ENCODE measurements at regions not wholly inside any gene's neighbourhood (a gene's known extent, or its start where the extent isn't known, plus 50 kb on each side); places are given as distances from the start of the nearest gene placed in this dataset.

DNA sequence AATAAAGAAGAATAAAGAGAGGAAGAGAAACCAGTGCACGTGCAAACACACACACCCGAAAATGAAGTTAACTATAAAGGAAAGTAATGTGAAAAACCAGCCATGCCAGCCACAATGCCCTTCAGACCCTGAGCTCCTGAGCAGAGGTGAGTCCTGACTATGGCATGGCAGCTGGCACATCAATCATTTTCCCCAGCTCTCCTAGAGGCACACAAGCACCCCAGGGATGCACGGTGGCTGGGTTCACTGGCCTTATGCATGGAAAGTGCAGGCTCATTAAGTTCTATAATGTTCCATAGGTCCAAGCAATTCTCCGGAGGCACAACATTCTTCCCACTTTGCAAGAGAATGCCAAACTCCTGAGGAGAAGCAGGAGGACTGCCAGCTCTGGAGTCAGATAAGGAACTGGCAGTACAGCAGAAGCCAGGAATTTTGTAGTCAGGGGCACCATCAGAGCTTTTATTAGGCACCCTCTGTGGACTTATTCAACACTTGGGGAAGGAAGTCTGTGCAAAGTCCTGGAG is 175.0 kb upstream of the PRDM1 start:
- no peak for TF ChIP-seq POLR2A (IDR thresholded peaks at IDR 0.05)
- TF ChIP-seq, protein P1, sequence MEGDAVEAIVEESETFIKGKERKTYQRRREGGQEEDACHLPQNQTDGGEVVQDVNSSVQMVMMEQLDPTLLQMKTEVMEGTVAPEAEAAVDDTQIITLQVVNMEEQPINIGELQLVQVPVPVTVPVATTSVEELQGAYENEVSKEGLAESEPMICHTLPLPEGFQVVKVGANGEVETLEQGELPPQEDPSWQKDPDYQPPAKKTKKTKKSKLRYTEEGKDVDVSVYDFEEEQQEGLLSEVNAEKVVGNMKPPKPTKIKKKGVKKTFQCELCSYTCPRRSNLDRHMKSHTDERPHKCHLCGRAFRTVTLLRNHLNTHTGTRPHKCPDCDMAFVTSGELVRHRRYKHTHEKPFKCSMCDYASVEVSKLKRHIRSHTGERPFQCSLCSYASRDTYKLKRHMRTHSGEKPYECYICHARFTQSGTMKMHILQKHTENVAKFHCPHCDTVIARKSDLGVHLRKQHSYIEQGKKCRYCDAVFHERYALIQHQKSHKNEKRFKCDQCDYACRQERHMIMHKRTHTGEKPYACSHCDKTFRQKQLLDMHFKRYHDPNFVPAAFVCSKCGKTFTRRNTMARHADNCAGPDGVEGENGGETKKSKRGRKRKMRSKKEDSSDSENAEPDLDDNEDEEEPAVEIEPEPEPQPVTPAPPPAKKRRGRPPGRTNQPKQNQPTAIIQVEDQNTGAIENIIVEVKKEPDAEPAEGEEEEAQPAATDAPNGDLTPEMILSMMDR (IDR thresholded peaks at IDR 0.05 in 4 of 5, conservative IDR thresholded peaks at IDR 0.05 in 1 of 5) = no peak

Data from gastrocnemius medialis (tissue), 4 donors.